DOHH2 (cell line): ENCODE measurements at regions not wholly inside any gene's neighbourhood (a gene's known extent, or its start where the extent isn't known, plus 50 kb on each side); places are given as distances from the start of the nearest gene placed in this dataset.
"Not testable (repeated sequence)": the region's sequence is repeated elsewhere in the genome, so short reads cannot be mapped to it uniquely, and the experiment has no call there.

Source experiments
- CTCF ChIP-seq: fragments of 200-600 bp; sonication (generic); IDR thresholded peaks from one replicate; pipeline ENCODE4 v1.5.1; 2014; ENCODE audit warnings: antibody characterized with exemption, mild to moderate bottlenecking, low read depth, low read length; ENCODE audit not compliant: poor library complexity, severe bottlenecking
- EZH2phosphoT487 ChIP-seq: fragments of 200-600 bp; sonication (generic); IDR thresholded peaks from 2 replicates; pipeline ENCODE4 v1.6.1; 2017; ENCODE audit warnings: borderline replicate concordance, mild to moderate bottlenecking, antibody characterized with exemption, low read length, moderate library complexity, mixed read lengths

GRCh38 chr12:131214936-131215335 is 261.2 kb downstream of the ADGRD1 start:
- not testable (repeated sequence) for TF ChIP-seq CTCF, EZH2phosphoT487
